ENCODE measurements at regions not wholly inside any gene's neighbourhood (a gene's known extent, or its start where the extent isn't known, plus 50 kb on each side); places are given as distances from the start of the nearest gene placed in this dataset.

GRCh38 chr14:99057576-99058083 is 214.4 kb downstream of the BCL11B start:
- no peak overlapping the region for H3K27ac ChIP-seq
- TF ChIP-seq, protein P1, sequence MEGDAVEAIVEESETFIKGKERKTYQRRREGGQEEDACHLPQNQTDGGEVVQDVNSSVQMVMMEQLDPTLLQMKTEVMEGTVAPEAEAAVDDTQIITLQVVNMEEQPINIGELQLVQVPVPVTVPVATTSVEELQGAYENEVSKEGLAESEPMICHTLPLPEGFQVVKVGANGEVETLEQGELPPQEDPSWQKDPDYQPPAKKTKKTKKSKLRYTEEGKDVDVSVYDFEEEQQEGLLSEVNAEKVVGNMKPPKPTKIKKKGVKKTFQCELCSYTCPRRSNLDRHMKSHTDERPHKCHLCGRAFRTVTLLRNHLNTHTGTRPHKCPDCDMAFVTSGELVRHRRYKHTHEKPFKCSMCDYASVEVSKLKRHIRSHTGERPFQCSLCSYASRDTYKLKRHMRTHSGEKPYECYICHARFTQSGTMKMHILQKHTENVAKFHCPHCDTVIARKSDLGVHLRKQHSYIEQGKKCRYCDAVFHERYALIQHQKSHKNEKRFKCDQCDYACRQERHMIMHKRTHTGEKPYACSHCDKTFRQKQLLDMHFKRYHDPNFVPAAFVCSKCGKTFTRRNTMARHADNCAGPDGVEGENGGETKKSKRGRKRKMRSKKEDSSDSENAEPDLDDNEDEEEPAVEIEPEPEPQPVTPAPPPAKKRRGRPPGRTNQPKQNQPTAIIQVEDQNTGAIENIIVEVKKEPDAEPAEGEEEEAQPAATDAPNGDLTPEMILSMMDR (IDR thresholded peaks at IDR 0.05), result no peak

GRCh38 chr14:99058542-99058941 is 213.5 kb downstream of the BCL11B start:
- no peak overlapping the region for H3K27ac ChIP-seq
- TF ChIP-seq, protein P1 (IDR thresholded peaks at IDR 0.05), result no peak
- no peak for TF ChIP-seq ZFX (IDR thresholded peaks at IDR 0.05; ENCODE audit: borderline replicate concordance)

DNA sequence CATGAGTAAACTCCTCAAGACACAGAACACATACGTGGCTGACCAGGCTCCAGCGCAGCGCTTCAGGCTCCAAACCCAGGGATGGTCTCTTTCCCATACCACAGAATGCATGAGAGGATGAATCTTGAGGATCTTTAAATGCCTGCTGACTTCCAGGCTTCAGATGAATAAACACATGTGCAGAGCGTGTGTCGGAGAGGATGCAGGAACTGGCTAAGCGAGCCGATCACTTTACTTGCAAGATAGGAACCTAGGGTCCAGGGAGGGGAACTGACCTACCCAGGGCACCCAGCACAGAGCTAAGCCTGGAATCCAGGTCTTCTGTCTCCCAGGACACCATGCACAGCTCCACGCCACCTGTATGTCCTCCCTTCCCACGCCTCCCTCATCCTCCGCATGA is 209.8 kb downstream of the BCL11B start:
- TF ChIP-seq, protein P1 (IDR thresholded peaks at IDR 0.05), result no peak
- no peak for TF ChIP-seq ZFX (IDR thresholded peaks at IDR 0.05; ENCODE audit: borderline replicate concordance)
- H3K27ac ChIP-seq, result no peak overlapping the region

DNA sequence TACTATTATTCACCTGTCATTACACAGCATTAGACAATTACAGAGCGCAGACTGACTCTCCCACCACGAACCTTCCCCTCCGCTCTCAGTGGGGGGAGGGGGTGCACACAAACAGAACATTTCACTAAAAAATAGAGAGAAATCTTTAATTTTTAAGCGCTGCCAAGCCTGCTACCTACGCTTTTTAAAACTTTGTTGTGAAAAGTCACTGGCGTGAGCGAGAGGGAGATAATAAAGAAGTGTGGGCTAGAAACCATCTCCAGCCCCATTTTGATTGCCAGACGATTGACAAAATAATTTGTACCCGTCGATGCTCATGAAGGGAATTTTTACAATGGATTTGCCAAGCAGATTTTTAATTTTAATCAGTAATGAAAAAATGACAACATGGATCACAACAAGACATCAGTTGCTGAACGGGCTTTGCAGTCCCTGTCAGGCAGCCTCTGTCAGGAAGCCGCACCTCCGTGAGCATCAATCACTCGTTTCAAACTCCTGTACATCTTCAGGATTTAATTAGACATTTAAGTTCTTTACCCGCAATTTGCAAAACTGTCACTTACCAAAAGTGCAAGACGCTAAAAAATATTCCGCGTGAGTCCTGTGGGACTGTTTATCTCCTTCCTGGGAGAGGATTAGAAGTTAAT is 209.1 kb downstream of the BCL11B start:
- TF ChIP-seq, protein P1 (IDR thresholded peaks at IDR 0.05), result no peak
- no peak for TF ChIP-seq ZFX (IDR thresholded peaks at IDR 0.05; ENCODE audit: borderline replicate concordance)
- no peak overlapping the region for H3K27ac ChIP-seq

- H3K27ac ChIP-seq, result no peak overlapping the region
- TF ChIP-seq ZFX (IDR thresholded peaks at IDR 0.05; ENCODE audit: borderline replicate concordance), result no peak
- TF ChIP-seq, protein P1 (IDR thresholded peaks at IDR 0.05), result no peak
Measured at GRCh38 chr14:99063620-99064225, 208.3 kb downstream of the BCL11B start.

- no peak for TF ChIP-seq ZFX (IDR thresholded peaks at IDR 0.05; ENCODE audit: borderline replicate concordance)
- TF ChIP-seq, protein P1 (IDR thresholded peaks at IDR 0.05), result no peak
- no peak overlapping the region for H3K27ac ChIP-seq
Measured at GRCh38 chr14:99064262-99064954, 207.6 kb downstream of the BCL11B start.

DNA sequence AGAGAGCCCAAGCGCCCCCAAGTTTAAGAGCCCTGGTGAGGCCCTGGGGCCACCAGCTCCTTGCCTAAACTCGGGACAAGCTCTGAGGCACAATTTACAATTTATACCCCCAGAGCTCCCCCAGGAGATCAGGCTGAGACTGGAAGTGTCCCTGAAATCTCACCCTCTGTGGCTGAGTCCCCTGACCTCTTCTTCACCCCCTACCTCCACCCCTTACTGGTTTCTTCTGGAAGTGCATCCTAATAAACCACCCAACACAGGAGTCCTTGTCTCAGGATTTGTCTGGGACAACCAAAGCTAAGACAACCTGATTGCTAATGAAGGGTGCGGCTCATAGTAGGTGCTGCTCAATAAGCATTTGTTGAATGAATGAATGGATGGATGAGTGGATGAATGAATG is 206.4 kb downstream of the BCL11B start:
- TF ChIP-seq, protein P1 (IDR thresholded peaks at IDR 0.05), result no peak
- no peak for TF ChIP-seq ZFX (IDR thresholded peaks at IDR 0.05; ENCODE audit: borderline replicate concordance)
- H3K27ac ChIP-seq, result no peak overlapping the region
